SU-DHL-6 (cell line): ENCODE measurements at regions not wholly inside any gene's neighbourhood (a gene's known extent, or its start where the extent isn't known, plus 50 kb on each side); places are given as distances from the start of the nearest gene placed in this dataset.

ENCODE experiments used
- H2AFZ ChIP-seq: fragments of 200-600 bp; sonication (generic); 2 replicates; pipeline ENCODE4 v1.6.1; 2014; ENCODE audit warnings: low read depth, mild to moderate bottlenecking, moderate library complexity, mixed read lengths, antibody characterized with exemption, low read length; ENCODE audit not compliant: severe bottlenecking
- H3F3A ChIP-seq: fragments of 200-600 bp; shearing (Covaris generic); 2 replicates; pipeline ENCODE4 v1.6.0; 2016; ENCODE audit warnings: antibody characterized with exemption, mild to moderate bottlenecking; ENCODE audit not compliant: insufficient read depth
- H3K27ac ChIP-seq: fragments of 200-600 bp; sonication (generic); 2 replicates; pipeline ENCODE4 v1.5.1; 2016; ENCODE audit warnings: low read depth, mild to moderate bottlenecking, low read length, moderate library complexity, mixed read lengths
- H3K27me3 ChIP-seq: fragments of 200-600 bp; sonication (generic), shearing (Covaris generic); 2 replicates; pipeline ENCODE4 v1.6.0; 2014; ENCODE audit warnings: mild to moderate bottlenecking, low read length
- H3K36me3 ChIP-seq: fragments of 200-600 bp; sonication (generic); 2 replicates; pipeline ENCODE4 v1.6.1; 2014; ENCODE audit warnings: mild to moderate bottlenecking, low read length, mixed read lengths
- H3K4me2 ChIP-seq: fragments of 300-600, 200-600 bp; shearing (Covaris generic), sonication (generic); 2 replicates; pipeline ENCODE4 v1.6.0; 2014; ENCODE audit warnings: low read length, low read depth, mild to moderate bottlenecking; ENCODE audit not compliant: poor library complexity, severe bottlenecking
- H3K4me3 ChIP-seq: fragments of 200-600 bp; sonication (generic); 2 replicates; pipeline ENCODE4 v1.5.1; 2014; ENCODE audit warnings: antibody characterized with exemption, low read length, mild to moderate bottlenecking, mixed read lengths; ENCODE audit not compliant: insufficient read depth, poor library complexity, severe bottlenecking
- H3K79me2 ChIP-seq: fragments of 200-600 bp; sonication (generic); 2 replicates; pipeline ENCODE4 v1.6.1; 2014; ENCODE audit warnings: mild to moderate bottlenecking, low read length, moderate library complexity; ENCODE audit not compliant: insufficient read depth
- H3K9ac ChIP-seq: fragments of 200-600 bp; sonication (generic); 2 replicates; pipeline ENCODE4 v1.7.0; 2014; ENCODE audit warnings: mild to moderate bottlenecking, low read length
- H3K9me2 ChIP-seq: fragments of 200-600 bp; sonication (generic); replicated peaks from 2 replicates; pipeline ENCODE4 v1.6.1; 2014; ENCODE audit warnings: low read length; ENCODE audit not compliant: insufficient read depth
- H3K9me3 ChIP-seq: fragments of 200-600 bp; sonication (generic); 2 replicates; pipeline ENCODE4 v1.6.1; 2014; ENCODE audit warnings: low read length, mixed read lengths; ENCODE audit not compliant: insufficient read depth
- H4K20me1 ChIP-seq: fragments of 200-600 bp; sonication (generic); 2 replicates; pipeline ENCODE4 v1.6.1; 2014; ENCODE audit warnings: low read depth, mild to moderate bottlenecking, antibody characterized with exemption, low read length, moderate library complexity, mixed read lengths
- CTCF ChIP-seq: fragments of 200-600 bp; sonication (generic); IDR thresholded peaks from one replicate; pipeline ENCODE4 v1.5.1; 2017; ENCODE audit warnings: antibody characterized with exemption, mild to moderate bottlenecking, low read length, moderate library complexity; ENCODE audit not compliant: insufficient read depth, poor library complexity, severe bottlenecking
- EZH2phosphoT487 ChIP-seq: fragments of 200-600 bp; sonication (generic), shearing (Covaris generic); conservative IDR thresholded peaks from 2 replicates; pipeline ENCODE4 v1.6.1; 2018; ENCODE audit warnings: mild to moderate bottlenecking, antibody characterized with exemption, low read length, moderate library complexity, mixed read lengths

- Histone ChIP-seq H2AFZ (no peak overlapping the region), H3K27me3 (no peaks in the 10 kb centered on the region), H3K9me3 (no peaks in the 10 kb centered on the region), H3K4me3 (no peak overlapping the region), H3K4me2 (no peak overlapping the region), H3K9ac (no peak overlapping the region), H3K27ac (no peak overlapping the region), H3K36me3 (no peaks in the 10 kb centered on the region), H4K20me1 (no peaks in the 10 kb centered on the region), H3K9me2 (no peaks in the 10 kb centered on the region), H3K79me2 (no peaks in the 10 kb centered on the region), H3F3A (no peaks in the 10 kb centered on the region)
- TF ChIP-seq EZH2phosphoT487 (no peak), CTCF (no peak)
These were observed 83.8 kb downstream of the LINGO1 start for GRCh38 chr15:77548589-77549557.

- Histone ChIP-seq H4K20me1 (no peaks in the 10 kb centered on the region), H3K4me3 (no peak overlapping the region), H3K79me2 (no peaks in the 10 kb centered on the region), H3K27ac (no peak overlapping the region), H3K4me2 (no peak overlapping the region), H2AFZ (no peak overlapping the region), H3F3A (no peaks in the 10 kb centered on the region), H3K9me2 (no peaks in the 10 kb centered on the region), H3K9me3 (no peaks in the 10 kb centered on the region), H3K27me3 (no peaks in the 10 kb centered on the region), H3K9ac (no peak overlapping the region), H3K36me3 (no peaks in the 10 kb centered on the region)
- TF ChIP-seq CTCF (no peak), EZH2phosphoT487 (no peak)
These were observed 84.7 kb downstream of the LINGO1 start for GRCh38 chr15:77547801-77548588.

GRCh38 chr15:77546870-77547269 lies 85.8 kb downstream of the LINGO1 start:
- TF ChIP-seq CTCF (no peak), EZH2phosphoT487 (no peak)
- no peak overlapping the region for H3K4me3 ChIP-seq
- no peaks in the 10 kb centered on the region for H4K20me1 ChIP-seq
- H3K9me3 ChIP-seq: no peaks in the 10 kb centered on the region
- H3K27ac ChIP-seq: no peak overlapping the region
- H3K27me3 ChIP-seq: no peaks in the 10 kb centered on the region
- no peaks in the 10 kb centered on the region for H3F3A ChIP-seq
- no peak overlapping the region for H3K9ac ChIP-seq
- H2AFZ ChIP-seq: no peak overlapping the region
- H3K4me2 ChIP-seq: no peak overlapping the region
- H3K79me2 ChIP-seq: no peaks in the 10 kb centered on the region
- H3K9me2 ChIP-seq: no peaks in the 10 kb centered on the region
- no peaks in the 10 kb centered on the region for H3K36me3 ChIP-seq
